Gastrocnemius medialis (tissue), 4 donors: ENCODE measurements at regions not wholly inside any gene's neighbourhood (a gene's known extent, or its start where the extent isn't known, plus 50 kb on each side); places are given as distances from the start of the nearest gene placed in this dataset.

Experiments
- POLR2A ChIP-seq, 2 donors: fragments of 450-650 bp; IDR thresholded peaks; one replicate each; pipeline ENCODE4 v1.6.1; 2017; ENCODE audit warnings: antibody characterized with exemption in 2 of 2, mild to moderate bottlenecking in 2 of 2, moderate library complexity in 2 of 2
- TF ChIP-seq, protein P1 (sequence below), 5 experiments: fragments of 450-650 bp in 3 of 5; fragments of 200-600 bp in 2 of 5; sonication (generic) in 2 of 5; IDR thresholded peaks in 4 of 5; conservative IDR thresholded peaks in 1 of 5; 1 replicate in 4 of 5; 2 replicates in 1 of 5; pipeline ENCODE4 v1.5.1; 2016 to 2019; ENCODE audit warnings: antibody characterized with exemption in 5 of 5, mild to moderate bottlenecking in 3 of 5, moderate library complexity in 3 of 5

DNA sequence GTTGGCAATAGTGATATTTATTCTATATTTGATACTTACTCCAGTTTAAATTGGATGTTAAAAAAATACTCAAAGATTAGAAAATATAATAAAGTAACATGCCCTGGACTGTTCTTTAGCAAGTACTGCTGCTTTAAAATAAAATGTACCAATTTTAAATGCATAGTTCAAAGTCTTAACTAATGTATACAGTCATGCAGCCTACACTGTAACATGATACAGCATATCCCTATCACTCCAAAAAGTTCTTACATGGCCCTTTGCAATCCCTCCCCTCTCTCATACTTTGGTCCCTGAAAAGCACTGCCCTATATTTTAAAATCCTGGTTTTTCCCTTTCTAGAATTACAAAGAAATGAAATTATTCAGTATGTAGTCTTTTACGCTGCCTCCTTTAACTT is 726.6 kb downstream of the LTN1 start:
- TF ChIP-seq, protein P1, sequence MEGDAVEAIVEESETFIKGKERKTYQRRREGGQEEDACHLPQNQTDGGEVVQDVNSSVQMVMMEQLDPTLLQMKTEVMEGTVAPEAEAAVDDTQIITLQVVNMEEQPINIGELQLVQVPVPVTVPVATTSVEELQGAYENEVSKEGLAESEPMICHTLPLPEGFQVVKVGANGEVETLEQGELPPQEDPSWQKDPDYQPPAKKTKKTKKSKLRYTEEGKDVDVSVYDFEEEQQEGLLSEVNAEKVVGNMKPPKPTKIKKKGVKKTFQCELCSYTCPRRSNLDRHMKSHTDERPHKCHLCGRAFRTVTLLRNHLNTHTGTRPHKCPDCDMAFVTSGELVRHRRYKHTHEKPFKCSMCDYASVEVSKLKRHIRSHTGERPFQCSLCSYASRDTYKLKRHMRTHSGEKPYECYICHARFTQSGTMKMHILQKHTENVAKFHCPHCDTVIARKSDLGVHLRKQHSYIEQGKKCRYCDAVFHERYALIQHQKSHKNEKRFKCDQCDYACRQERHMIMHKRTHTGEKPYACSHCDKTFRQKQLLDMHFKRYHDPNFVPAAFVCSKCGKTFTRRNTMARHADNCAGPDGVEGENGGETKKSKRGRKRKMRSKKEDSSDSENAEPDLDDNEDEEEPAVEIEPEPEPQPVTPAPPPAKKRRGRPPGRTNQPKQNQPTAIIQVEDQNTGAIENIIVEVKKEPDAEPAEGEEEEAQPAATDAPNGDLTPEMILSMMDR (IDR thresholded peaks at IDR 0.05 in 4 of 5, conservative IDR thresholded peaks at IDR 0.05 in 1 of 5) = no peak
- TF ChIP-seq POLR2A (IDR thresholded peaks at IDR 0.05) = no peak
